NCI-H345 treated with DMSO at 0.1 percent for 48 hours (cell line): ENCODE measurements at regions not wholly inside any gene's neighbourhood (a gene's known extent, or its start where the extent isn't known, plus 50 kb on each side); places are given as distances from the start of the nearest gene placed in this dataset.
"Not testable (repeated sequence)": the region's sequence is repeated elsewhere in the genome, so short reads cannot be mapped to it uniquely, and the experiment has no call there.

ENCODE experiments used
- DNase-seq: peaks from one replicate; lab custom pipeline; 2025; ENCODE audit not compliant: unreplicated experiment; lab: John Stamatoyannopoulos, UW

DNA sequence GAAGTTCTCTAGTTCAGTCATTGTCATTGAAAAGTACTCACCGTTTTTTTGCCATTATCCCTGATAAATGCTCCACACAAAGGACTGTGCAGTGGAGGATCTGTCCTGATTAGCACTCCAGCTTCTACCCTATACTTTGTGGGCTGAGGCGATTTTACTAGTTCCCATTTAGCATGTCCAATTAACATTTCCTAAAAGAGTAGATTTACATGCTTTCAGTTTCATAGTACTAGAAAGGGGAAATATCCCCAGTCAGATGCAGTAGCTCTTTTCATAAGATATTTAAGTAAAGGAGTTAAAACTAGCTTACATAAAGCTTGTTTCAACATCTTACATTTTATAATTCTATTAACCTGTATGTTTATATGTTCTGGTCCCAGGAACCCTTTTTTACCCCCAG lies 144.9 kb upstream of the APOOL start:
- not testable (repeated sequence) for DNase-seq

DNA sequence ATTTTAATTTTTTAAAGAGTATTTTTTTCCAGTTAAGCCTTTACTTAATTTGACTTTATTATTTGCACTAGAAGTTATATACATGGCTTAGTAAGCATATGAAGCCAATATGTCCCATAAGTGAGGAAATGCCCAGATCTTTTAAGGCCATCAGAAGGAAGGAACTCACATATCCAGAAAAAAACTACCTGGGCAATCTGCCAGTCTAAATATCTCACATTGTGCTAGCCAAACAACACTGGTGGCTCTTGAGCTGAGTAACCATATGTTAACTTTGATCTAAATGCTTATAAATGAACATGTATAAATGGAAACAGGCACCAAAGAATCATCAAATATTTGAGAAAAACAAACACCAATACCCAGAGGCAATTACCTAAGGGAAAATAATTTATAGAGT lies 138.6 kb upstream of the APOOL start:
- DNase-seq = no peak

DNA sequence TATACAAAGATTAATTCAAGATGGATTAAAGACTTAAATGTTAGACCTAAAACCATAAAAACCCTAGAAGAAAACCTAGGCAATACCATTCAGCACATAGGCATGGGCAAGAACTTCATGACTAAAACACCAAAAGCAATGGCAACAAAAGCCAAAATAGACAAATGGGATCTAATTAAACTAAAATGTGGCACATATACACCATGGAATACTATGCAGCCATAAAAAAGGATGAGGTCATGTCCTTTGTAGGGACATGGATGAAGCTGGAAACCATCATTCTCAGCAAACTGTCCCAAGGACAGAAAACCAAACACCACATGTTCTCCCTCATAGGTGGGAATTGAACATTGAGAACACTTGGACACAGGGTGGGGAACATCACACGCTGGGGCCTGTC lies 133.4 kb upstream of the APOOL start:
- not testable (repeated sequence) for DNase-seq

DNA sequence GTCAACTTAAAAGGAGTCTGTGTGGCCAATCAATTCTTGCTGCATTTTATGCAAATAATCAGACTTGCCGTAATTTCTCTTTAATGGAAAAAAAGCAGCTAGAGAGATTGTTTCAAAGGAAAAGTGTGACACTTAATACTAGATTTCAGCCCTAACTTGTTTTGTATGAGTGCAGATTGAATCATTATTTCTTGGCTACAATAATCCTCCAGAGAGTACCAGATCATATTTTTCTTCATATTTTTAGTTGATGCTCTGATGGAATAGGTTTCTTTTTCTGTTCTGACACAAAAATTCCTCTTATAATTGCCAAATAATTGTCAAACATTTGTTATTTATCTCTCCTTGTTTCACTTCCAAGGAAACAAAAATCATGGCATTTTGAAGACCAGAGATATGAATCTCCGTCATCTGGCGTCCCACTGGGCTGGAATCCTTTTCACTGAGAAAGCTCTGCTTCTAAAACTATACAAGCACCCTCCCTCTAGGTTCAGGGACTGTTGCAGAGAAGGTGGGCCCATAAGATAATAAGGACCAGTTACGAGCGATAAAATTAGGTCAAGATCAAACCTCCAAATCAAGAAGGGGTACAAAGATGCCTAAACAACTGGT lies 131.4 kb upstream of the APOOL start:
- DNase-seq = not testable (repeated sequence)

DNA sequence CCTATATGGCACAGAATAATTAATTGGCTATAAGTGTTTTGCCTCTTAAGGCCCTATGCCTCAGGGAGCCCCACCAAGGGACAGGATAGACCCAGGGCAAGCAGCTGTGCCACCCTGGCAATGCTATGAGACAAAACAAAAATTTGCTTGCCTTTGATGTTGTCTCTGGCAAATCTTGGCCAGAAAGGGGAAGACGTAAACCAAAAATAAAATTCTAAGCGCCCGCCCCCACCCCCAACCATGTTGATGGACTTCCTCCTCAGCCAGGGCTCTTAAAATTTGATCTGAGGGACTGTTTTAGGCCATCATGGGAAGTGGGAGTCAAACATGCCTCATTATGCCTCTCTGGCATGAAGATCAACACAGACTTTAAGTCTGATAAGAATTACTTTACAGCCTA lies 130.5 kb upstream of the APOOL start:
- no peak for DNase-seq

DNA sequence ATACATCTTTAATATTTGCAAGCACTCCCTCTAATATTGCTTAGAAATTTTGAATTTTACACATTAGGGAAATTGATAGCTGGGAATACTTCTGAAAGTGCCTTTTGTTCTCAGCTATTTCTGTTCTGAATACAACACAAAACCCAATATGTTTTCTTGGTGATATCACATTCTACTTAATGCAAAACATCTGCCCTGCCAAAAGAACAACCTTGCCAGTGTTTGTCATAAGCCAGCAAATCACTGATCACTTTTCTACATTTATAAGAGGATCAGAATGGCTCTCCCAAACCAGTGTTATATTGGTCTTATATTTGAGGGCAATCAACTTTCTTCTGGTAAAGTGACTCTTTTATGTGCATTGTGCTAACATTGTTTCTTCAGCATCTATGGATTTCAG lies 126.8 kb upstream of the APOOL start:
- no peak for DNase-seq

DNA sequence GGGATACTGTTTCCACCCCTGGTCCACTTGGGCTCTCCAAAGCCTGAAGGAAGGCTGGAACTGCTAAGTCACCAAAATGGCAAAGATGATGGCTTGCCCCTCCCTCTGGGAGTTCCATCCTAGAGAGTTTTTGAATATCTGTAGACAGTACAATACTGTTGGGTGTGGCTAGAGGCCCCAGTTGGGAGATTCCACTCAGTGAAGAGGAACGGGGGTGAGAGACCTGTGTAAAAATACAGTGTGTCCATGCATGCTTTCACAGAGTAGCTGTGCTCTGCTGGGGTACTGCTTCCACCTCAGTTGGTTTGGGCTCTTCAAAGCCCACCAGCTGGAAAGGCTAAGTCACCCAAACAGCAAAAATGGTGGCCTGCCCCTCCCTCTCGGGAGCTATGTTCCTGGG lies 109.8 kb upstream of the APOOL start:
- no peak for DNase-seq

DNA sequence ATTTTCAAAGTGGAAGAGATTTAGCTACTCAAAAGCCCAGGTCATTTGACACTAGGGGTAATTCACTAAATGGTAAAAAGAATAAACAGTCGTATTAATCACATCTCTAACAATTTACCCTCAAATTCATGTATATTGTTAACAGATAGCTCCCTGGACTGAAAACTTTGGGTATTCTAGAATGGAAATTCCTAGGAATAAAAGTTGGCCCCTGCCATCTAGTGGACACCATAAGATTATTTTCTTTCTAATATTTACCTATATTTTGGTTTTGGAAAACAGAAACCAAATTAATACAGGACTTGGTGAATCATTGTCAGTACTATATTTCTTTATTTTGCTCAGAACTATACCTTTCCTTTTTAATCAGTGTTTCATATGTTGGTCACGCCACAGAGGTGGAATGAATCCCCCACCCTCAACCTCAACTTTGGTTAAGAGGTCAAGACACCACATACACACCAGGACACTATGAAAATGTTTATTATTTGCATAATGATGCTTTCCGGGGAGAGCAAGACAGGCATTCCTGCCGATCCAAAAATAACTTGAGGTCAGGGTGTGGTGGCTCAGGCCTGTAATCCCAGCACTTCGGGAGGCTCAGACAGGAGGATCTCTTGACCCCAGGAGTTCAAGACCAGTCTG lies 96.2 kb upstream of the APOOL start:
- no peak for DNase-seq

DNA sequence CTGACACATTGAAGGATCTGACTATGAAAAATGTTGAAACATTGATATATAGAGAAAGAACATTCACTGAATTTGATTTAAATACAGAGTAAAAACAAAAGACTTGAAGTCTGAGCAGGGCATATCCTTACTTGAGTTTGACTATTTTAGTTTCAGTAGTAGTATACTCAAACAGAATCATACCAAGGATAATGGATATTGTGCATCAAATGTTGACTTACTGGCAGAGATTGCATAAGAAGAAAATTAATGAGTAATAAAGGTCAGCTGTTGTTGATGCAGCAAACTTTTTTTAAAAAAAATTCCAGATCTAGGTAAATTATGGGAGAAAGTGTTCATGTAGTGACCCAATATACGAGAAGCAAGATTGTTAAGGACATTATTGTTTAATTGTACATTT lies 94.5 kb upstream of the APOOL start:
- DNase-seq = no peak

DNA sequence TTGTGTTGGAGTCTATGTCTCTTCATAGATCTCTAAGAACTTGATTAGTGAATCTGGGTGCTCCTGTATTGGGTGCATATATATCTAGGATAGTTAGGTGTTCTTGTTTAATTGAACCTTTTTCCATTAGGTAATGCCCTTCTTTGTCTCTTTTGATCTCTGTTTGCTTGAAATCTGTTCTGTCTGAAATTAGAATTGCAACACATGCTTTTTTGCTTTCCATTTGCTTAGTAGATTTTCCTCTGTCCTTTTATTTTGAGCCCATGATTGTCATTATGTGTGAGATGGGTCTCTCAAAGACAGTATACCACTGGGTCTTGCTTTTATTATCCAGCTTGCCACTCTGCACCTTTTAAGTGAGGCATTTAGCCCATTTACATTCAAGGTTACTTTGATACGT lies 79.1 kb upstream of the APOOL start:
- DNase-seq = no peak

DNA sequence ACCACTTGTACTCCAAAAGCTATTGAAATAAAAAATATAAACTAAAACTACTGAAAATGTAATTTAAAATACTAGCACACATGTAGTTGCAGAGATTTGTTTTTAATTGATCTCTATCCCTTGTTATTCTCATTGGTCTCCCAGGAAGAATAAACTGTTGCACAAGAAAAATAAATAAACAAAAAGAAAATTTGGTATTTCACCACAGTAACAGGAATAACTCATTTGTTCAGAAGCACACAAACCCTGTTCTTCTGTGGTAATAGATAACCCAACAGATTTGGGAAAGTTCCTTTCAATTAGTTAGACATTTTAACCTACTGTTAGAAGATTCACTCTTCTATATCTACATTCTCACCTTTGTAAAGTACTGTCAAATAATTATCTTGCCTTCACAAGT lies 70.9 kb upstream of the APOOL start:
- DNase-seq = no peak

DNA sequence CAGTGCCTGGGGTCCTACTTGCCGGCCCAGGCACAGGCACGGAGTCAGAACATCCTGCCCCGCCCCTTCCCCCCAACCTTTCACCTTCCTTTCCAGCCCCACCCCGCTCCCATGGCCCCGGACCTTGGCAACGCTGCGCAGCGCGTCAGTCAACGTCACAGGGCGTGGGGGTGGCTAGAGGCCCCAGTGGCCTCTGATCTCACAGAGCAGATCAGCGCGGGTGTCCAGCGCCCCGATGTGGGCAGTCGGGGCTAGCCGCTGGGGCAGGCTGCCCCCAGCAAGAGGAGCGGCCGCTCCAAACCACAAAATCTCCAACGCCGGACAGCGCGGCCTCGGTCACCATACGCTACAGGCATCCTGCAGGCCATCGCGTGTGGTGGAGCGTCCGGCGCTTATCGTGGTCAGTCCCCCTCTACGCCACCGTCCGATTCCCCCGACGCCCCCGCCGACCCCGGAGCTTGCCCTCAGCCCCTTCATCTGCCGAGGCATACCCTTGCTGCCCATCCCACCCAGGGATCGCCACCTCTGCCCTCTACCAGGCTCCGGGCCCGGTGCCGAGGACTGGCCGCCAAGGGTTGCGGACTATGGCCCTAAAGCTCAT lies 69.6 kb upstream of the APOOL start:
- no peak for DNase-seq
